Esophagus squamous epithelium (tissue), 5 donors: ENCODE measurements at regions not wholly inside any gene's neighbourhood (a gene's known extent, or its start where the extent isn't known, plus 50 kb on each side); places are given as distances from the start of the nearest gene placed in this dataset.

Source experiments
- DNase-seq: peaks from one replicate; lab custom pipeline; 2025; lab: John Stamatoyannopoulos, UW
- H3K27ac ChIP-seq, 4 donors: fragments of 200-600 bp; sonication (generic); one replicate each; pipeline ENCODE4 v1.5.1; 2016 to 2019; ENCODE audit warnings: mild to moderate bottlenecking in 1 of 4
- H3K27me3 ChIP-seq, 4 donors: fragments of 200-600 bp; sonication (generic); 1 replicate in 3 of 4; 2 replicates in 1 of 4; pipeline versions ENCODE4 v1.5.1 to v1.6.0; 2017 to 2021; ENCODE audit warnings: antibody characterized with exemption in 1 of 4
- H3K36me3 ChIP-seq, 3 donors: fragments of 200-600 bp; sonication (generic); one replicate each; pipeline ENCODE4 v1.5.1; 2016 to 2019
- H3K4me1 ChIP-seq, 3 donors: fragments of 200-600 bp; sonication (generic); one replicate each; pipeline ENCODE4 v1.5.1; 2017 to 2019
- H3K4me3 ChIP-seq, 4 donors: fragments of 200-600 bp; sonication (generic); 1 replicate in 3 of 4; 2 replicates in 1 of 4; pipeline ENCODE4 v1.5.1; 2016 to 2019; ENCODE audit warnings: mild to moderate bottlenecking in 2 of 4, moderate library complexity in 1 of 4
- H3K9me3 ChIP-seq, 3 donors: fragments of 200-600 bp; sonication (generic); one replicate each; pipeline ENCODE4 v1.5.1; 2016 to 2019
- CTCF ChIP-seq, 6 experiments: fragments of 450-650 bp in 4 of 6; fragments of 200-600 bp in 2 of 6; sonication (generic) in 2 of 6; IDR thresholded peaks; one replicate each; pipeline ENCODE4 v1.5.1; 2016 to 2019; ENCODE audit warnings: antibody characterized with exemption in 6 of 6, mild to moderate bottlenecking in 4 of 6, moderate library complexity in 4 of 6
- POLR2A ChIP-seq, 4 donors: fragments of 450-650 bp; IDR thresholded peaks; one replicate each; pipeline ENCODE4 v1.6.1; 2017; ENCODE audit warnings: antibody characterized with exemption in 4 of 4, mild to moderate bottlenecking in 4 of 4, moderate library complexity in 3 of 4
- WGBS, 2 donors: methylation state at CpG; one replicate each; pipeline ENCODE4 v1.1.5; 2018; 5-methylcytosine and 5-hydroxymethylcytosine counted together
- intact Hi-C: fragments of 100-400 bp; cut with DNase I; formaldehyde crosslinking; loops from one replicate; pipeline ENCODE4 v1.15.0; 2022
- donor health status: DM: yes; HTN: yes; CAD: no.

- H3K27ac ChIP-seq, result no peak overlapping the region
- H3K4me1 ChIP-seq, result peaks cover 0 to 6% (median 0%) of the 10 kb centered on the region in 3 donors
- TF ChIP-seq CTCF (IDR thresholded peaks at IDR 0.05) (no peak), POLR2A (IDR thresholded peaks at IDR 0.05) (no peak)
- DNase-seq, result no peak
- H3K27me3 ChIP-seq, result peaks cover 0 to 70% (median 0%) of the 10 kb centered on the region in 4 donors
- WGBS, 2 donors, result 80 to 83% methylated on average over 11 to 13 of the region's 32 CpGs
- H3K36me3 ChIP-seq, result no peaks in the 10 kb centered on the region
- peaks cover 0 to 10% (median 0%) of the 10 kb centered on the region in 3 donors for H3K9me3 ChIP-seq
- intact Hi-C loops, result no loop called here
- no peak overlapping the region for H3K4me3 ChIP-seq
Measured at GRCh38 chr22:44382116-44383038, 69.6 kb upstream of the SHISAL1 start.

- DNase-seq, result no peak
- 54 to 68% methylated on average over 2 to 3 of the region's 3 CpGs for WGBS, 2 donors
- intact Hi-C loops, result no loop called here
- Histone ChIP-seq H3K4me3 (no peak overlapping the region), H3K4me1 (peaks cover 0 to 6% (median 0%) of the 10 kb centered on the region in 3 donors), H3K27me3 (peaks cover 0 to 64% (median 0%) of the 10 kb centered on the region in 4 donors), H3K9me3 (peaks cover 0 to 10% (median 0%) of the 10 kb centered on the region in 3 donors), H3K36me3 (no peaks in the 10 kb centered on the region), H3K27ac (no peak overlapping the region)
- no peak for TF ChIP-seq CTCF (IDR thresholded peaks at IDR 0.05)
Measured at GRCh38 chr22:44381761-44382115, 69.0 kb upstream of the SHISAL1 start.

- H3K9me3 ChIP-seq, result peaks cover 0 to 10% (median 0%) of the 10 kb centered on the region in 3 donors
- WGBS, 2 donors, result 54 to 71% methylated on average over 2 to 9 of the region's 15 CpGs
- no peak for DNase-seq
- intact Hi-C loops, result no loop called here
- no peak overlapping the region for H3K4me3 ChIP-seq
- H3K27me3 ChIP-seq, result peaks cover 0 to 56% (median 0%) of the 10 kb centered on the region in 4 donors
- peaks cover 0 to 6% (median 0%) of the 10 kb centered on the region in 3 donors for H3K4me1 ChIP-seq
- no peak overlapping the region for H3K27ac ChIP-seq
- TF ChIP-seq CTCF (IDR thresholded peaks at IDR 0.05) (no peak), POLR2A (IDR thresholded peaks at IDR 0.05) (no peak)
- H3K36me3 ChIP-seq, result no peaks in the 10 kb centered on the region
Measured at GRCh38 chr22:44380756-44381486, 68.2 kb upstream of the SHISAL1 start.

- peaks cover 0 to 17% (median 0%) of the 10 kb centered on the region in 3 donors for H3K9me3 ChIP-seq
- TF ChIP-seq CTCF (IDR thresholded peaks at IDR 0.05) (no peak), POLR2A (IDR thresholded peaks at IDR 0.05) (no peak)
- H3K4me1 ChIP-seq, result peaks cover 0 to 6% (median 0%) of the 10 kb centered on the region in 3 donors
- no peak overlapping the region for H3K4me3 ChIP-seq
- WGBS, 2 donors, result 78 to 80% methylated on average over 13 to 14 of the region's 14 CpGs
- no peaks in the 10 kb centered on the region for H3K36me3 ChIP-seq
- peaks cover 0 to 47% (median 0%) of the 10 kb centered on the region in 4 donors for H3K27me3 ChIP-seq
- intact Hi-C loops, result no loop called here
- H3K27ac ChIP-seq, result no peak overlapping the region
- DNase-seq, result no peak
Measured at GRCh38 chr22:44379817-44380755, 67.3 kb upstream of the SHISAL1 start.
